ENCODE measurements at regions not wholly inside any gene's neighbourhood (a gene's known extent, or its start where the extent isn't known, plus 50 kb on each side); places are given as distances from the start of the nearest gene placed in this dataset.

- Histone ChIP-seq H3K9me3 (ENCODE audit: control insufficient read depth in 3 of 3, low read length in 3 of 3) (peaks cover 0 to 3% (median 0%) of the 10 kb centered on the region in 3 donors), H3K9ac (ENCODE audit: low read depth in 1 of 3, low read length in 3 of 3) (no peak overlapping the region), H3K4me1 (ENCODE audit: control insufficient read depth in 3 of 3, insufficient read depth in 3 of 3, low read length in 3 of 3) (no peaks in the 10 kb centered on the region), H3K4me3 (ENCODE audit: low read length in 3 of 3) (no peak overlapping the region), H3K27me3 (ENCODE audit: control insufficient read depth in 3 of 3, insufficient read depth in 3 of 3, low read length in 3 of 3) (peaks cover 0 to 4% (median 0%) of the 10 kb centered on the region in 3 donors), H3K36me3 (ENCODE audit: control insufficient read depth in 3 of 3, insufficient read depth in 3 of 3, low read length in 3 of 3) (no peaks in the 10 kb centered on the region), H3K27ac (ENCODE audit: low read depth, low read length) (no peak overlapping the region)
Observed at GRCh38 chr12:125262851-125263250, 197.6 kb downstream of the AACS start.

- H3K4me3 ChIP-seq (ENCODE audit: low read length in 3 of 3): no peak overlapping the region
- H3K36me3 ChIP-seq (ENCODE audit: control insufficient read depth in 3 of 3, insufficient read depth in 3 of 3, low read length in 3 of 3): no peaks in the 10 kb centered on the region
- peaks cover 0 to 3% (median 0%) of the 10 kb centered on the region in 3 donors for H3K9me3 ChIP-seq (ENCODE audit: control insufficient read depth in 3 of 3, low read length in 3 of 3)
- H3K9ac ChIP-seq (ENCODE audit: low read depth in 1 of 3, low read length in 3 of 3): no peak overlapping the region
- peaks cover 0 to 3% (median 0%) of the 10 kb centered on the region in 3 donors for H3K27me3 ChIP-seq (ENCODE audit: control insufficient read depth in 3 of 3, insufficient read depth in 3 of 3, low read length in 3 of 3)
- H3K27ac ChIP-seq (ENCODE audit: low read depth, low read length): no peak overlapping the region
- no peaks in the 10 kb centered on the region for H3K4me1 ChIP-seq (ENCODE audit: control insufficient read depth in 3 of 3, insufficient read depth in 3 of 3, low read length in 3 of 3)
Observed at GRCh38 chr12:125263385-125263784, 198.2 kb downstream of the AACS start.

GRCh38 chr12:125267114-125267513, 201.9 kb downstream of the AACS start:
- Histone ChIP-seq H3K4me3 (ENCODE audit: low read length in 3 of 3) (no peak overlapping the region), H3K27ac (ENCODE audit: low read depth, low read length) (no peak overlapping the region), H3K4me1 (ENCODE audit: control insufficient read depth in 3 of 3, insufficient read depth in 3 of 3, low read length in 3 of 3) (no peaks in the 10 kb centered on the region), H3K9me3 (ENCODE audit: control insufficient read depth in 3 of 3, low read length in 3 of 3) (peaks cover 0 to 3% (median 0%) of the 10 kb centered on the region in 3 donors), H3K9ac (ENCODE audit: low read depth in 1 of 3, low read length in 3 of 3) (no peak overlapping the region), H3K27me3 (ENCODE audit: control insufficient read depth in 3 of 3, insufficient read depth in 3 of 3, low read length in 3 of 3) (peaks cover 0 to 2% (median 0%) of the 10 kb centered on the region in 3 donors), H3K36me3 (ENCODE audit: control insufficient read depth in 3 of 3, insufficient read depth in 3 of 3, low read length in 3 of 3) (no peaks in the 10 kb centered on the region)

- H3K27ac ChIP-seq (ENCODE audit: low read depth, low read length): no peak overlapping the region
- H3K36me3 ChIP-seq (ENCODE audit: control insufficient read depth in 3 of 3, insufficient read depth in 3 of 3, low read length in 3 of 3): no peaks in the 10 kb centered on the region
- H3K4me1 ChIP-seq (ENCODE audit: control insufficient read depth in 3 of 3, insufficient read depth in 3 of 3, low read length in 3 of 3): no peaks in the 10 kb centered on the region
- H3K4me3 ChIP-seq (ENCODE audit: low read length in 3 of 3): no peak overlapping the region
- H3K27me3 ChIP-seq (ENCODE audit: control insufficient read depth in 3 of 3, insufficient read depth in 3 of 3, low read length in 3 of 3): no peaks in the 10 kb centered on the region
- peaks cover 0 to under 1% (median 0%) of the 10 kb centered on the region in 3 donors for H3K9me3 ChIP-seq (ENCODE audit: control insufficient read depth in 3 of 3, low read length in 3 of 3)
- H3K9ac ChIP-seq (ENCODE audit: low read depth in 1 of 3, low read length in 3 of 3): no peak overlapping the region
Observed at GRCh38 chr12:125269276-125269675, 204.0 kb downstream of the AACS start.

GRCh38 chr12:125271892-125272291, 206.7 kb downstream of the AACS start:
- no peaks in the 10 kb centered on the region for H3K36me3 ChIP-seq (ENCODE audit: control insufficient read depth in 3 of 3, insufficient read depth in 3 of 3, low read length in 3 of 3)
- no peak overlapping the region for H3K4me3 ChIP-seq (ENCODE audit: low read length in 3 of 3)
- H3K9ac ChIP-seq (ENCODE audit: low read depth in 1 of 3, low read length in 3 of 3): no peak overlapping the region
- H3K4me1 ChIP-seq (ENCODE audit: control insufficient read depth in 3 of 3, insufficient read depth in 3 of 3, low read length in 3 of 3): no peaks in the 10 kb centered on the region
- no peak overlapping the region for H3K27ac ChIP-seq (ENCODE audit: low read depth, low read length)
- no peaks in the 10 kb centered on the region for H3K9me3 ChIP-seq (ENCODE audit: control insufficient read depth in 3 of 3, low read length in 3 of 3)
- peaks cover 0 to 5% (median 0%) of the 10 kb centered on the region in 3 donors for H3K27me3 ChIP-seq (ENCODE audit: control insufficient read depth in 3 of 3, insufficient read depth in 3 of 3, low read length in 3 of 3)

- no peaks in the 10 kb centered on the region for H3K36me3 ChIP-seq (ENCODE audit: control insufficient read depth in 3 of 3, insufficient read depth in 3 of 3, low read length in 3 of 3)
- H3K27ac ChIP-seq (ENCODE audit: low read depth, low read length): no peak overlapping the region
- H3K9me3 ChIP-seq (ENCODE audit: control insufficient read depth in 3 of 3, low read length in 3 of 3): no peaks in the 10 kb centered on the region
- no peak overlapping the region for H3K9ac ChIP-seq (ENCODE audit: low read depth in 1 of 3, low read length in 3 of 3)
- H3K4me3 ChIP-seq (ENCODE audit: low read length in 3 of 3): no peak overlapping the region
- H3K27me3 ChIP-seq (ENCODE audit: control insufficient read depth in 3 of 3, insufficient read depth in 3 of 3, low read length in 3 of 3): peaks cover 0 to 5% (median 0%) of the 10 kb centered on the region in 3 donors
- H3K4me1 ChIP-seq (ENCODE audit: control insufficient read depth in 3 of 3, insufficient read depth in 3 of 3, low read length in 3 of 3): no peaks in the 10 kb centered on the region
Observed at GRCh38 chr12:125272383-125272933, 207.2 kb downstream of the AACS start.

- no peaks in the 10 kb centered on the region for H3K4me1 ChIP-seq (ENCODE audit: control insufficient read depth in 3 of 3, insufficient read depth in 3 of 3, low read length in 3 of 3)
- H3K36me3 ChIP-seq (ENCODE audit: control insufficient read depth in 3 of 3, insufficient read depth in 3 of 3, low read length in 3 of 3): no peaks in the 10 kb centered on the region
- H3K27ac ChIP-seq (ENCODE audit: low read depth, low read length): no peak overlapping the region
- H3K9ac ChIP-seq (ENCODE audit: low read depth in 1 of 3, low read length in 3 of 3): no peak overlapping the region
- H3K4me3 ChIP-seq (ENCODE audit: low read length in 3 of 3): no peak overlapping the region
- H3K9me3 ChIP-seq (ENCODE audit: control insufficient read depth in 3 of 3, low read length in 3 of 3): no peaks in the 10 kb centered on the region
- H3K27me3 ChIP-seq (ENCODE audit: control insufficient read depth in 3 of 3, insufficient read depth in 3 of 3, low read length in 3 of 3): peaks cover 0 to 15% (median 11%) of the 10 kb centered on the region in 3 donors
Observed at GRCh38 chr12:125276567-125276966, 211.3 kb downstream of the AACS start.

- no peak overlapping the region for H3K27ac ChIP-seq (ENCODE audit: low read depth, low read length)
- H3K4me3 ChIP-seq (ENCODE audit: low read length in 3 of 3): no peak overlapping the region
Observed at GRCh38 chr12:125280482-125281377, 215.5 kb downstream of the AACS start.

GRCh38 chr12:125282921-125283320, 217.7 kb downstream of the AACS start:
- H3K4me3 ChIP-seq (ENCODE audit: low read length in 3 of 3): no peak overlapping the region
- no peaks in the 10 kb centered on the region for H3K9me3 ChIP-seq (ENCODE audit: control insufficient read depth in 3 of 3, low read length in 3 of 3)
- no peak overlapping the region for H3K9ac ChIP-seq (ENCODE audit: low read depth in 1 of 3, low read length in 3 of 3)
- H3K36me3 ChIP-seq (ENCODE audit: control insufficient read depth in 3 of 3, insufficient read depth in 3 of 3, low read length in 3 of 3): no peaks in the 10 kb centered on the region
- H3K27me3 ChIP-seq (ENCODE audit: control insufficient read depth in 3 of 3, insufficient read depth in 3 of 3, low read length in 3 of 3): peaks cover 0 to 24% (median 11%) of the 10 kb centered on the region in 3 donors
- no peak overlapping the region for H3K27ac ChIP-seq (ENCODE audit: low read depth, low read length)
- H3K4me1 ChIP-seq (ENCODE audit: control insufficient read depth in 3 of 3, insufficient read depth in 3 of 3, low read length in 3 of 3): no peaks in the 10 kb centered on the region

More at GRCh38 chr12:125280482-125281377, 215.5 kb downstream of the AACS start:
- Histone ChIP-seq H3K9ac (ENCODE audit: low read depth in 1 of 3, low read length in 3 of 3) (no peak overlapping the region), H3K4me1 (ENCODE audit: control insufficient read depth in 3 of 3, insufficient read depth in 3 of 3, low read length in 3 of 3) (no peaks in the 10 kb centered on the region), H3K9me3 (ENCODE audit: control insufficient read depth in 3 of 3, low read length in 3 of 3) (no peaks in the 10 kb centered on the region), H3K36me3 (ENCODE audit: control insufficient read depth in 3 of 3, insufficient read depth in 3 of 3, low read length in 3 of 3) (no peaks in the 10 kb centered on the region), H3K27me3 (ENCODE audit: control insufficient read depth in 3 of 3, insufficient read depth in 3 of 3, low read length in 3 of 3) (peaks cover 0 to 24% (median 15%) of the 10 kb centered on the region in 3 donors)

GRCh38 chr12:125283521-125283920, 218.3 kb downstream of the AACS start:
- no peak overlapping the region for H3K27ac ChIP-seq (ENCODE audit: low read depth, low read length)
- H3K36me3 ChIP-seq (ENCODE audit: control insufficient read depth in 3 of 3, insufficient read depth in 3 of 3, low read length in 3 of 3): no peaks in the 10 kb centered on the region
- peaks cover 0 to 24% (median 11%) of the 10 kb centered on the region in 3 donors for H3K27me3 ChIP-seq (ENCODE audit: control insufficient read depth in 3 of 3, insufficient read depth in 3 of 3, low read length in 3 of 3)
- H3K4me1 ChIP-seq (ENCODE audit: control insufficient read depth in 3 of 3, insufficient read depth in 3 of 3, low read length in 3 of 3): no peaks in the 10 kb centered on the region
- no peaks in the 10 kb centered on the region for H3K9me3 ChIP-seq (ENCODE audit: control insufficient read depth in 3 of 3, low read length in 3 of 3)
- H3K9ac ChIP-seq (ENCODE audit: low read depth in 1 of 3, low read length in 3 of 3): no peak overlapping the region
- no peak overlapping the region for H3K4me3 ChIP-seq (ENCODE audit: low read length in 3 of 3)

Measured in skeletal muscle tissue (tissue), 3 donors.